IPS-18a (cell line): ENCODE measurements at regions not wholly inside any gene's neighbourhood (a gene's known extent, or its start where the extent isn't known, plus 50 kb on each side); places are given as distances from the start of the nearest gene placed in this dataset.

Experiments used
- H3K27ac ChIP-seq: one replicate; pipeline ENCODE4 v1.5.1; 2013; ENCODE audit warnings: low read length
- H3K27me3 ChIP-seq: one replicate; pipeline ENCODE4 v1.6.1; 2013; ENCODE audit warnings: mild to moderate bottlenecking, low read length; ENCODE audit not compliant: control insufficient read depth, insufficient read depth
- H3K36me3 ChIP-seq: one replicate; pipeline ENCODE4 v1.6.1; 2013; ENCODE audit warnings: low read depth, low read length; ENCODE audit not compliant: control insufficient read depth
- H3K4me1 ChIP-seq: one replicate; pipeline ENCODE4 v1.6.1; 2013; ENCODE audit warnings: low read depth, low read length; ENCODE audit not compliant: control insufficient read depth
- H3K4me3 ChIP-seq: one replicate; pipeline ENCODE4 v1.5.1; 2013; ENCODE audit warnings: low read length
- H3K9ac ChIP-seq: one replicate; pipeline ENCODE4 v1.6.1; 2013; ENCODE audit warnings: mild to moderate bottlenecking, low read length, moderate library complexity
- H3K9me3 ChIP-seq: one replicate; pipeline ENCODE4 v1.6.1; 2013; ENCODE audit warnings: low read depth, low read length; ENCODE audit not compliant: control insufficient read depth

DNA sequence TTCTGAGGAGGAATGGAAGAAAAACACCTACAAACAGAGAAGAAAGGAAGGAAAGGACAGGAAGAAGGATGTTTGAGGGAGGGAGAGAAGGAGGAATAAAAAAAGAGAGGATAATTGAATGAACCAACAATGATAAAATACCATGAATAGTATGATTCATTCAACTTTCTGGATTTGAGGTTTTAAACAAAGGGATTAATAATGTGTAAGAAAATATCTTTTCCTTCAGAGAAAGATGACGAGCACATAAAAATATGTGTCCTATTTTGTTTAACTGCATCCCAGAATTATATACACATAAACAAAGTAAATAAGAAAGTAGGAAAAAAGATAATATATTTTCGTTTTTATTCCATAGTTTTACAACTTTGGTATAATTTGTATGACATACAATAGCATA is 1380.4 kb downstream of the STIM2 start:
- Histone ChIP-seq H3K36me3 (no peaks in the 10 kb centered on the region), H3K27ac (no peak overlapping the region)

DNA sequence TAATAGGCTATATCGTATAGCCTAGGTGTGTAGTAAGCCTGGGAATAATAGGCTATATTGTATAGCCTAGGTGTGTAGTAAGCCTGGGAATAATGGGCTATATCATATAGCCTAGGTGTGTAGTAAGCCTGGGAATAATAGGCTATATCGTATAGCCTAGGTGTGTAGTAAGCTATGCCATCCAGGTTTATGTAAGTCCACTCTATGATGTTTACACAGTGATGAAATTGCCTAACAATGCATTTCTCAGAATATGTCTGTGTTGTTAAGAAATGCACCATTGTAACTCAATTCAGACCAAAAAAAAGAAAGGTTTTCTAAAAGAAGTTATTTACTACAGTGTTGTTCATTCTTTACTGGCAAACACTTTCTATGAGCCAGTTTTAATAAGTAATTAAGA is 1387.2 kb downstream of the STIM2 start:
- H3K9ac ChIP-seq, result no peak overlapping the region
- no peaks in the 10 kb centered on the region for H3K9me3 ChIP-seq
- no peaks in the 10 kb centered on the region for H3K36me3 ChIP-seq
- no peak overlapping the region for H3K27ac ChIP-seq
- H3K27me3 ChIP-seq, result no peaks in the 10 kb centered on the region
- H3K4me1 ChIP-seq, result no peaks in the 10 kb centered on the region
- no peak overlapping the region for H3K4me3 ChIP-seq

More for the DNA sequence above, 1380.4 kb downstream of the STIM2 start:
- Histone ChIP-seq H3K9ac (no peak overlapping the region), H3K27me3 (no peaks in the 10 kb centered on the region), H3K4me3 (no peak overlapping the region), H3K4me1 (no peaks in the 10 kb centered on the region), H3K9me3 (no peaks in the 10 kb centered on the region)

DNA sequence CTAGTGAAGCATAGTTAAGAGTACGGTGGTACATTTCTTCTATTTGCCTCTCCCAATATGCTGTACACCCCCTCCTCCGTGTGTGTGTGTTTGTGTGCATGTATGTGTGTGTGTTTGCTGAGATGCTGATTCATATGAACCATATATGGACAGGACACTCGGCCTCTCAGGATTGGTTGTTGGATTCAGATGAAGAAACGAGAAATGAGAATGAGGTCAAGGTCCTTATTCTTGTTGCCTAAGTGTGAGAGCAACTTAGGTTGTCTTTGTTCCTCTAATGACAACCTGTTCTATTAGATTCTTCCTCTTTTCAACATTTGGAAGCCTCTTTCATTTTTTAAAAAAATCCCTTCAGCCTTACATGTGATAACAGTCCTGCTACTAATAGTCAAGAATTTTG is 1387.6 kb downstream of the STIM2 start:
- no peak overlapping the region for H3K4me3 ChIP-seq
- no peak overlapping the region for H3K9ac ChIP-seq
- no peaks in the 10 kb centered on the region for H3K27me3 ChIP-seq
- H3K9me3 ChIP-seq, result no peaks in the 10 kb centered on the region
- H3K36me3 ChIP-seq, result no peaks in the 10 kb centered on the region
- H3K27ac ChIP-seq, result no peak overlapping the region
- H3K4me1 ChIP-seq, result no peaks in the 10 kb centered on the region

DNA sequence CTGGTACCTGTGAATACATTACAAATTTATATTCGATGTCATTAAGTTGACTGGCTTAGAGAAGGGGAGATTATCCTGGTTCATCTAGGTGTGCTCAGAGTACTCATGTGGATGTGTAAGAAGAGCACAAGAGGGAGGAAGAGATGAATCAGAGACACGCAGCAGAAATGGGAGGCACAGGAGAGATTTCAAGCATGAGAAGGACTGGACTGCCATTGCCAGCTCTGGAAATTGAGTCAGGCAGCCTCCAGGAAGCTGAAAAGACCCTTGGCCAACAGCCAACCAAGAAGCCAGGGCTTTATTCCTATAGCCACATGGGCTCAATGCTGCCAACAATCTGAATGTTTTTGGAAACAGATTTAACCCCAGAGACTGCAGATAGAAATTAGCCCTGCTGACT is 1390.0 kb downstream of the STIM2 start:
- no peak overlapping the region for H3K4me3 ChIP-seq
- no peaks in the 10 kb centered on the region for H3K36me3 ChIP-seq
- H3K27me3 ChIP-seq, result no peaks in the 10 kb centered on the region
- H3K9ac ChIP-seq, result no peak overlapping the region
- no peaks in the 10 kb centered on the region for H3K9me3 ChIP-seq
- no peak overlapping the region for H3K27ac ChIP-seq
- H3K4me1 ChIP-seq, result no peaks in the 10 kb centered on the region

DNA sequence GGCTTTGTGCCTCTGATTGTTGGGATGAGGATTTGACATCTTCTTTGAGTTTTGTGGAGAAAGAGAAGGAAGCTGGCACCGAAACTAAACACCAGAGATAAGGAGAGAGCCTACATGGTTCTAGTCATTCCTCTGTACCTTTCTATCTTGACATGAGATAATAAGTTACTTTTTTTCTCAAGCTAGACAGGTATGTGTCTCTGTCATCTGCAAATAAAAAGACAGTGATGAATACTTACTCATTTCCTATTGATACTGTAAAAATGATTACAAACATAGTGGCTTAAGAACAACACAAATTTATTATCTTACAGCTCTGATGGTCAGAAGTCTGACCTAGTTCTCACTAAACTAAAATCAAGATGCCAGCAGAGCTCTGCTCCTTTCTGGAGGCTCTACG is 1391.2 kb downstream of the STIM2 start:
- Histone ChIP-seq H3K4me3 (no peak overlapping the region), H3K36me3 (no peaks in the 10 kb centered on the region), H3K9me3 (no peaks in the 10 kb centered on the region), H3K4me1 (no peaks in the 10 kb centered on the region), H3K27ac (no peak overlapping the region), H3K9ac (no peak overlapping the region), H3K27me3 (no peaks in the 10 kb centered on the region)

DNA sequence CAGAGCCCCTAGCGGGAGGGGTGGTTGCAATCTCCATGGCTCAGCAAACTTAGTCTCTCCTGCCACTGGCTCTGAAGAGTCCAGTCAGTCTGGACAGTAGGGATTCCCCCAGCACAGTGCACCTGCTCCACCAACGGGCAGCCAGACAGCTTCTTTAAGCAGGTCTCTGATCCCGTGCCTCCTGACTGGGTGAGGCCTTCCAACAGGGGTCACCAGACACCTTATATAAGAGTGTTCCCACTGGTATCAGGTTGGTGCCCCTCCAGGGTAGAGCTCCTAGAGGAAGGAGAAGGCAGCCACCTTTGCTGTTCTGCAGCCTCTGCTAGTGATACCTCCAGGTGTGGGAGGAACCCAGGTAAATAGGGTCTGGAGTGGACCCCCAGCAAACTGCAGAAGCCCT is 1393.4 kb downstream of the STIM2 start:
- Histone ChIP-seq H3K36me3 (no peaks in the 10 kb centered on the region), H3K9ac (no peak overlapping the region), H3K9me3 (no peaks in the 10 kb centered on the region), H3K27me3 (no peaks in the 10 kb centered on the region), H3K4me1 (no peaks in the 10 kb centered on the region), H3K27ac (no peak overlapping the region), H3K4me3 (no peak overlapping the region)

DNA sequence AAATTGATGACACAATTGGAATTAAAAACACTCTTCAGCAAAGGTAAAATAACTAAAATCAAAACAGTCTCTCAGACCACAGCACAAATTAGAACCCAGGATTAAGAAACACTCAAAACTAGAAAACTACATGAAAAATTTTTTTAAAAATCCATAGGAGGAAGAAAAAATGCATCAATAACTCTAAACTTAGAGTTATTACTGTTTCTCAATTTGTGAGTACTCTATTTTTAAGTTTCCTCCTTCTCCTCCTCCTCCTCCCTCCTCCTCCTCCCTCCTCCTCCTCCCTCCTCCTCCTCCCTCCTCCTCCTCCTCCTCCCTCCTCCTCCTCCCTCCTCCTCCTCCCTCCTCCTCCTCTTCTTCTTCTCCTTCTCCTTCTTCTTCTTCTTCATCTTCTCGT is 1395.7 kb downstream of the STIM2 start:
- no peaks in the 10 kb centered on the region for H3K27me3 ChIP-seq
- H3K9ac ChIP-seq, result no peak overlapping the region
- H3K4me3 ChIP-seq, result no peak overlapping the region

DNA sequence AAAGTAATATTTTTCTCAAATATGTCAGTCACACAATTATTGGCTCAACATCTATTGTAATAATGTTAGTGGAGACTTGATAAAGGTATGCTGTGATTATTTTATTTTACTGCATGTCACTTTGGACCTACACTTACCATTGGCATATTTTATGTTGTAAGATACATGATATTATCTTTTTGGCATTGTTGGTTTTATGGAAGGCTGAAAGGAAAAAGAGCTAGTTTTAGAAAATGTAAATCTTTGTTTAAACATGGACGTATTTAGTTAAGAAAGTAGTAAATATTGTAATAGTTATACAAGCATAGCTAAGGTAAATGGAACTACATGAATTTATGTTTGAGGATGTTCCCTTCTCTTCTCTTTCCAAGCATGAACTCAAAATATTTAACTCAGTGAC is 1399.3 kb downstream of the STIM2 start:
- Histone ChIP-seq H3K9ac (no peak overlapping the region), H3K4me1 (no peaks in the 10 kb centered on the region), H3K27ac (no peak overlapping the region), H3K4me3 (no peak overlapping the region), H3K36me3 (no peaks in the 10 kb centered on the region), H3K9me3 (no peaks in the 10 kb centered on the region), H3K27me3 (no peaks in the 10 kb centered on the region)

More for the DNA sequence above, 1395.7 kb downstream of the STIM2 start:
- Histone ChIP-seq H3K27ac (no peak overlapping the region), H3K36me3 (no peaks in the 10 kb centered on the region), H3K4me1 (no peaks in the 10 kb centered on the region), H3K9me3 (no peaks in the 10 kb centered on the region)

DNA sequence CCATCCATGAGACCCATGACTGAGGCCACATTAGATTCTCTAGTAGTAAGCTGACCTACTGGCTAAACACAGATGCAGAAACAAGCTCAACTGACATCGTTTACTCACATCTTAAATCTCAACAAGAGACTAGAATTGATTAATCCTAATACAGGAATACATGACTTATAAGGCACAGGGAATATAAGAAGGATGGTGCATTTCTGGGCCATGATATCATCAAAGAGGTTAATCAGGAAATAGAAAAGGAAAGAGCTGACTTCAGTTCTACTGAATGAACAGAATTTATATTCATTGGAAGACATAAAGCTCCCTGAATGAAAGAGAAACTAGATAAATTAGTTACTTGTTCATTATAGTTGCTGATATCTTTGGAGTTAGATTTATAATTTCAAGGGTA is 1406.5 kb downstream of the STIM2 start:
- Histone ChIP-seq H3K9ac (no peak overlapping the region), H3K9me3 (no peaks in the 10 kb centered on the region), H3K27ac (no peak overlapping the region), H3K4me1 (no peaks in the 10 kb centered on the region), H3K27me3 (no peaks in the 10 kb centered on the region), H3K4me3 (no peak overlapping the region), H3K36me3 (no peaks in the 10 kb centered on the region)

DNA sequence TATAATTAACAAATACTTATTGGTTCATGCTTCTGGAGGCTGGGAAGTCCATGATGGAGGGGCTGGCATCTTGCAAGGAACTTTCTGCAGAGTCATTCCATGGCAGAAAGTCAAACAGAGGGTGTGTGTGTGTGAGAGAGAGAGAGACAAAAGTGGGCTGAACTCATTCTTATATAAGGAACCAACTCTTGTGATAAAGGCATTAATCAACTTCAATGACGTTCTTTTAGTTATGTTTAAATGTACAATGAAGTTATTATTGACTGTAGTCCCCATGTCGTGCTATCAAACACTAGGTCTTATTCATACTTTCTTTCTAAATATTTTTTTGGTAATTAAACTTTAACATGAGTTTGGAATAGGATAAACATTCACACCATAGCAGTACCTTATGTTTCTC is 1408.8 kb downstream of the STIM2 start:
- Histone ChIP-seq H3K9ac (no peak overlapping the region), H3K27ac (no peak overlapping the region), H3K4me3 (no peak overlapping the region), H3K36me3 (no peaks in the 10 kb centered on the region), H3K27me3 (no peaks in the 10 kb centered on the region), H3K4me1 (no peaks in the 10 kb centered on the region), H3K9me3 (no peaks in the 10 kb centered on the region)

DNA sequence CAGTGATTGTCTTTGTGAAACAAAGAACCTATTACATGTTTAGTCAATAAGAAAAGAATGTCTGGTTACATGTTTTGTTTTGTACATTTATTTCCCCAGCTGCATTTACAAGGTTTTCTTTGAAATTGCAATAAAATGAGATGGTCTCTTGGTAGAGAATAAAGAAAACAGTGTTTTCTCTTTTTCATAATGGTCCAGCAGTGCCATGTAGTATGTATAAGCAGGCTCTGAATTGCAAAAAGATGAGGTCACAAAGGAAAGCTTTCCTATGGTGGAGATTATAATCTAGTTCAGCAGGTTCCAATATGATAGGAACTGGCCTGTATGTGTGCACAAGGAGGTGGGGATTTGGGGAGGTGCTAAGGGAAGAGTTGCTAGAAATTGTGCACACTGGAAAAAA is 1417.3 kb downstream of the STIM2 start:
- Histone ChIP-seq H3K4me3 (no peak overlapping the region), H3K27me3 (no peaks in the 10 kb centered on the region), H3K27ac (no peak overlapping the region), H3K9me3 (no peaks in the 10 kb centered on the region), H3K9ac (no peak overlapping the region), H3K36me3 (no peaks in the 10 kb centered on the region), H3K4me1 (peaks cover 9% of the 10 kb centered on the region)

DNA sequence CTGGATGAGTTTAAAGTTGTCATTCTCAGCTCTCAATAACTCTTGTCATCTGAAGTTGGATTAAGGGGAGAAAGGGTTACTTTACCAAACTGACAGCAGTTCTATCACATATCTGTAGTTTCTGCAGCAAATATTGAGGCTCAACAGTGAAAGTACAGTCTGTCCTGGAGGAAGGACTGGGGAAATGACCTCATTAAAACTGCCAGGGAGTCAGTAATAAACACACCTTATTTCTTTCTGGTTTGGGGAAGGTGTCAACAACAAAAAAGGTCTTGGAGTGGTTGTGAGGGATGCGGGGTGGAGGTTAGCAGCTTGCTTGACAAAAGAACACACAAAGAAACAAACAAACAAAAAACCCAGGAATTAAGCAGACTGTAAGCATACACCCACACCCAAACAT is 1418.0 kb downstream of the STIM2 start:
- Histone ChIP-seq H3K4me1 (peaks cover 9% of the 10 kb centered on the region), H3K27ac (no peak overlapping the region), H3K4me3 (no peak overlapping the region), H3K9me3 (no peaks in the 10 kb centered on the region), H3K36me3 (no peaks in the 10 kb centered on the region), H3K27me3 (no peaks in the 10 kb centered on the region), H3K9ac (no peak overlapping the region)
